Panc1 (cell line): ENCODE measurements at regions not wholly inside any gene's neighbourhood (a gene's known extent, or its start where the extent isn't known, plus 50 kb on each side); places are given as distances from the start of the nearest gene placed in this dataset.

Experiments
- ATAC-seq: fragments of 200-7000 bp; cut with Tn5 transposase; 2 replicates; pipeline ENCODE4 v1.9.1; 2020; ENCODE audit warnings: mild to moderate bottlenecking, moderate library complexity
- BruUV-seq: library from RNA; stranded (reverse); fragments of 400-500 nt; replicated peaks from 2 replicates; lab custom pipeline; 2021; lab: Mats Ljungman, UMichigan
- CTCF ChIA-PET: fragments of 300-600 bp; sonication (Branson Sonifier 250); formaldehyde crosslinking; loops from one replicate; lab custom pipeline; 2022; ENCODE audit warnings: antibody characterized with exemption; lab: Charles Lee
- POLR2A ChIA-PET: fragments of 300-600 bp; sonication (Branson Sonifier 250); formaldehyde crosslinking; loops from one replicate; lab custom pipeline; 2022; ENCODE audit warnings: antibody characterized with exemption; lab: Charles Lee
- DNase-seq: peaks from one replicate; pipeline ENCODE4 v3.0.0-alpha.2; 2010; ENCODE audit warnings: low read depth, low spot score
- H3K27ac ChIP-seq: 2 replicates; pipeline ENCODE4 v1.5.1; 2011; ENCODE audit warnings: mild to moderate bottlenecking, low read length, inconsistent platforms
- H3K27me3 ChIP-seq: fragments of 200-500 bp; sonication (Bioruptor generic); 2 replicates; pipeline ENCODE4 v1.6.0; 2014; ENCODE audit warnings: low read length, inconsistent platforms; ENCODE audit not compliant: control insufficient read depth, insufficient read depth
- H3K36me3 ChIP-seq: fragments of 200-500 bp; sonication (Bioruptor generic); 2 replicates; pipeline ENCODE4 v1.5.1; 2014; ENCODE audit warnings: inconsistent platforms, mild to moderate bottlenecking, low read length, moderate library complexity; ENCODE audit not compliant: control insufficient read depth, insufficient read depth
- H3K4me1 ChIP-seq: 2 replicates; pipeline ENCODE4 v1.5.1; 2011; ENCODE audit warnings: inconsistent platforms, mild to moderate bottlenecking, low read length, moderate library complexity; ENCODE audit not compliant: control insufficient read depth, insufficient read depth
- H3K4me3 ChIP-seq, 2 experiments: 2 replicates each; pipeline ENCODE4 v1.5.1; 2011 to 2012; ENCODE audit warnings: low read depth in 2 of 2, low read length in 2 of 2, mild to moderate bottlenecking in 2 of 2, inconsistent platforms in 1 of 2, moderate library complexity in 1 of 2
- H3K9me3 ChIP-seq: fragments of 200-500 bp; sonication (Bioruptor generic); 2 replicates; pipeline ENCODE4 v1.5.1; 2014; ENCODE audit warnings: low read depth, mild to moderate bottlenecking, inconsistent platforms, low read length, moderate library complexity; ENCODE audit not compliant: control insufficient read depth, insufficient read depth
- CTCF ChIP-seq: fragments of 450-650 bp; IDR thresholded peaks from 2 replicates; pipeline ENCODE4 v1.5.1; 2017; ENCODE audit warnings: mild to moderate bottlenecking
- POLR2AphosphoS5 ChIP-seq: IDR thresholded peaks from 2 replicates; pipeline ENCODE4 v1.6.1; 2012; ENCODE audit warnings: mild to moderate bottlenecking, low read depth, low read length, moderate library complexity
- SIN3A ChIP-seq: IDR thresholded peaks from 2 replicates; pipeline ENCODE4 v1.6.1; 2012; ENCODE audit warnings: low read depth, mild to moderate bottlenecking, low read length, moderate library complexity, borderline replicate concordance; ENCODE audit not compliant: insufficient read depth
- TCF7L2 ChIP-seq: IDR thresholded peaks from 2 replicates; pipeline ENCODE4 v1.6.1; 2011; ENCODE audit warnings: mild to moderate bottlenecking, low read depth, low read length, inconsistent platforms
- in situ Hi-C: cut with HindIII; loops from 2 replicates; pipeline ENCODE4 v1.10.0; 2016; ENCODE audit warnings: low sequenced_read_pairs, low pct_unique_long_range_greater_than_20kb
- intact Hi-C: fragments of 100-400 bp; cut with micrococcal nuclease; formaldehyde crosslinking; loops from one replicate; pipeline ENCODE4 v1.10.0; 2022; ENCODE audit not compliant: unreplicated experiment
- TF ChIP-seq, protein P1 (sequence below), 2 experiments: IDR thresholded peaks; 2 replicates each; pipeline ENCODE4 v1.6.1; 2011 to 2012; ENCODE audit warnings: low read depth in 2 of 2, control low read depth in 1 of 2, low read length in 1 of 2, mild to moderate bottlenecking in 1 of 2, moderate library complexity in 1 of 2; ENCODE audit not compliant: insufficient read depth in 1 of 2

DNA sequence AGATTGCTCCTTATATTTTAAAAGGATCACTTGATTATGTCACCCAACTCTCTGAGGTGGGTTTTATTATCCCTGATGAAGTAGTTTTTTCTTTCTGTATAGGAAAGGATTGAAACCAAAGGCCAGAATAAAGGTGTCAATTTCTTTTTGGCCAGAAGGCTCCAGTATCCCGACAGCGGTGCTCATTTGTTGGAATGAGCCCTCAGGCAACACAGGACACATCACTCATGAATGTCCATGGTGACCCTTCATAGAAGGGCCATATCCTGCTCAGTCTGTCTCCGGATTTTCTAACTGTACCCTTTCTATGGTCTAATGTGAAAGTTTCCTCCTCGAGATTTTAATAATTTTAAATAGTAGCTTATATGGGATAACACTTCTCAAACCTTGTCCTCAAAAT lies 171.3 kb upstream of the USP24 start:
- CTCF ChIA-PET: no interaction called here
- BruUV-seq: no TSS peak
- no peak for TF ChIP-seq POLR2AphosphoS5
- TF ChIP-seq SIN3A: no peak
- TF ChIP-seq, protein P1, sequence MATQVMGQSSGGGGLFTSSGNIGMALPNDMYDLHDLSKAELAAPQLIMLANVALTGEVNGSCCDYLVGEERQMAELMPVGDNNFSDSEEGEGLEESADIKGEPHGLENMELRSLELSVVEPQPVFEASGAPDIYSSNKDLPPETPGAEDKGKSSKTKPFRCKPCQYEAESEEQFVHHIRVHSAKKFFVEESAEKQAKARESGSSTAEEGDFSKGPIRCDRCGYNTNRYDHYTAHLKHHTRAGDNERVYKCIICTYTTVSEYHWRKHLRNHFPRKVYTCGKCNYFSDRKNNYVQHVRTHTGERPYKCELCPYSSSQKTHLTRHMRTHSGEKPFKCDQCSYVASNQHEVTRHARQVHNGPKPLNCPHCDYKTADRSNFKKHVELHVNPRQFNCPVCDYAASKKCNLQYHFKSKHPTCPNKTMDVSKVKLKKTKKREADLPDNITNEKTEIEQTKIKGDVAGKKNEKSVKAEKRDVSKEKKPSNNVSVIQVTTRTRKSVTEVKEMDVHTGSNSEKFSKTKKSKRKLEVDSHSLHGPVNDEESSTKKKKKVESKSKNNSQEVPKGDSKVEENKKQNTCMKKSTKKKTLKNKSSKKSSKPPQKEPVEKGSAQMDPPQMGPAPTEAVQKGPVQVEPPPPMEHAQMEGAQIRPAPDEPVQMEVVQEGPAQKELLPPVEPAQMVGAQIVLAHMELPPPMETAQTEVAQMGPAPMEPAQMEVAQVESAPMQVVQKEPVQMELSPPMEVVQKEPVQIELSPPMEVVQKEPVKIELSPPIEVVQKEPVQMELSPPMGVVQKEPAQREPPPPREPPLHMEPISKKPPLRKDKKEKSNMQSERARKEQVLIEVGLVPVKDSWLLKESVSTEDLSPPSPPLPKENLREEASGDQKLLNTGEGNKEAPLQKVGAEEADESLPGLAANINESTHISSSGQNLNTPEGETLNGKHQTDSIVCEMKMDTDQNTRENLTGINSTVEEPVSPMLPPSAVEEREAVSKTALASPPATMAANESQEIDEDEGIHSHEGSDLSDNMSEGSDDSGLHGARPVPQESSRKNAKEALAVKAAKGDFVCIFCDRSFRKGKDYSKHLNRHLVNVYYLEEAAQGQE (IDR thresholded peaks at IDR 0.05; ENCODE audit: insufficient read depth in 1 of 2, low read depth in 2 of 2, low read length in 1 of 2): no peak
- no peak for TF ChIP-seq TCF7L2
- POLR2A ChIA-PET: no interaction called here
- Histone ChIP-seq H3K4me3 (no peak overlapping the region), H3K36me3 (no peaks in the 10 kb centered on the region), H3K4me1 (no peaks in the 10 kb centered on the region), H3K9me3 (peaks cover 6% of the 10 kb centered on the region; the same call in 1 of the 2 replicates), H3K27ac (no peak overlapping the region), H3K27me3 (no peaks in the 10 kb centered on the region)
- in situ Hi-C loops: no loop called here
- ATAC-seq (no peak), DNase-seq (no peak)
- intact Hi-C loops: no loop called here

DNA sequence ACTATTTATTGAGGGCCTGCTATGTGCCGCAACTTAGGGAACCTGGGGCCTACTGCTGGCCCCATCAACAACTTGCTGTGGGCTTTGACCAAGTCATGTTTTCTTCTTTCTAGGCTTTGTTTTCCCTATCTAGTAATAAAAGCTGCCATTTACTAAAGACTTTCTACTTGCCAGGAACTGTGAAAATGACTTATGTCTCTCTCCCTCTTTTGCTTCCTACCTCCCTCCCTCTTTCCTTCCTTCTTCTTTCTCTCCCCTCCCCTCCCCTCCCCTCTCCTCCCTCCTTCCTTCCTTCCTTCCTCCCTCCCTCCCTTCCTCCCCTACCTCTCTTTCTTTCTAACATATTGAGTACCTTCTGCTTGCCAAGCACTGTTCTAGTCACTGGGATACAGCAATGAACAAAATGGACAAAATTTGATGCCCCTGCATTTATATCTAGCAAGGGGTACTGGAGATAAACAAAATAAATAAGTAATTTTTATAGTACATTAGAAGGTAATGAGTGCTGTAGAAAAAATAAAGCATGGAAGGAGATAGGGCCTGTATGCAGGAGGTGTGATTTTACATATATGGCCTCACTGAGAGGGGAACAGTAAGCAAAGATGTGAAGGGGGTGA lies 170.3 kb upstream of the USP24 start:
- H3K4me1 ChIP-seq: no peaks in the 10 kb centered on the region
- H3K36me3 ChIP-seq: no peaks in the 10 kb centered on the region
- in situ Hi-C loops: no loop called here
- intact Hi-C loops: no loop called here
- POLR2A ChIA-PET: no interaction called here
- CTCF ChIA-PET: no interaction called here
- DNase-seq (no peak), ATAC-seq (no peak)
- H3K27ac ChIP-seq: no peak overlapping the region
- H3K27me3 ChIP-seq: no peaks in the 10 kb centered on the region
- H3K9me3 ChIP-seq: peaks cover 6% of the 10 kb centered on the region; the same call in 1 of the 2 replicates
- H3K4me3 ChIP-seq: no peak overlapping the region
- BruUV-seq: no TSS peak
- TF ChIP-seq, protein P1 (IDR thresholded peaks at IDR 0.05; ENCODE audit: insufficient read depth in 1 of 2, low read depth in 2 of 2, low read length in 1 of 2): no peak
- no peak for TF ChIP-seq POLR2AphosphoS5
- no peak for TF ChIP-seq CTCF
- TF ChIP-seq TCF7L2: no peak
